OCI-LY7 (cell line): ENCODE measurements at regions not wholly inside any gene's neighbourhood (a gene's known extent, or its start where the extent isn't known, plus 50 kb on each side); places are given as distances from the start of the nearest gene placed in this dataset.

ENCODE experiments used
- BruUV-seq: library from RNA; stranded (reverse); fragments of 400-500 nt; replicated peaks from 2 replicates; lab custom pipeline; 2021; lab: Mats Ljungman, UMichigan
- CTCF ChIA-PET: fragments of 300-600 bp; sonication (Branson Sonifier 250); formaldehyde crosslinking; loops from one replicate; lab custom pipeline; 2022; ENCODE audit warnings: antibody characterized with exemption; ENCODE audit not compliant: unreplicated experiment; lab: Charles Lee
- POLR2A ChIA-PET: fragments of 300-600 bp; sonication (Branson Sonifier 250); formaldehyde crosslinking; loops from one replicate; lab custom pipeline; 2022; ENCODE audit warnings: antibody characterized with exemption; lab: Charles Lee
- DNase-seq: peaks from one replicate; pipeline ENCODE4 v3.0.0-alpha.2; 2015; ENCODE audit warnings: low spot score
- H2AFZ ChIP-seq: fragments of 200-600 bp; sonication (generic), shearing (Covaris generic); 2 replicates; pipeline ENCODE4 v1.6.1; 2014; ENCODE audit warnings: mild to moderate bottlenecking, antibody characterized with exemption, low read length, moderate library complexity
- H3K27ac ChIP-seq: fragments of 200-600 bp; sonication (generic); 2 replicates; pipeline ENCODE4 v1.5.1; 2014; ENCODE audit warnings: mixed run types, low read depth, mild to moderate bottlenecking, moderate library complexity, low read length, inconsistent platforms; ENCODE audit not compliant: poor library complexity, severe bottlenecking
- H3K36me3 ChIP-seq: fragments of 200-600 bp; sonication (generic); 2 replicates; pipeline ENCODE4 v1.6.1; 2014; ENCODE audit warnings: mild to moderate bottlenecking, antibody characterized with exemption, low read length, moderate library complexity, mixed read lengths; ENCODE audit not compliant: insufficient read depth
- H3K4me1 ChIP-seq: fragments of 200-600 bp; sonication (generic); 2 replicates; pipeline ENCODE4 v1.5.1; 2014; ENCODE audit warnings: mild to moderate bottlenecking, low read length; ENCODE audit not compliant: insufficient read depth, poor library complexity, severe bottlenecking
- H3K4me2 ChIP-seq: fragments of 200-600 bp; sonication (generic); 2 replicates; pipeline ENCODE4 v1.6.1; 2014; ENCODE audit warnings: mild to moderate bottlenecking, low read length
- H3K4me3 ChIP-seq: fragments of 200-600 bp; sonication (generic); 2 replicates; pipeline ENCODE4 v1.5.1; 2014; ENCODE audit warnings: mild to moderate bottlenecking, low read depth, low read length; ENCODE audit not compliant: poor library complexity, severe bottlenecking
- H3K79me2 ChIP-seq: fragments of 200-600 bp; sonication (generic); 2 replicates; pipeline ENCODE4 v1.6.1; 2016; ENCODE audit warnings: low read depth, mild to moderate bottlenecking, low read length, moderate library complexity, mixed read lengths; ENCODE audit not compliant: insufficient read depth
- H3K9me2 ChIP-seq: fragments of 200-600 bp; sonication (generic); 2 replicates; pipeline ENCODE4 v1.6.1; 2016; ENCODE audit warnings: mild to moderate bottlenecking, low read length, mixed read lengths; ENCODE audit not compliant: insufficient read depth
- H3K9me3 ChIP-seq: fragments of 200-600 bp; sonication (generic); 2 replicates; pipeline ENCODE4 v1.6.1; 2014; ENCODE audit warnings: mild to moderate bottlenecking, mixed run types, low read length, mixed read lengths
- H4K20me1 ChIP-seq: fragments of 200-600 bp; sonication (generic); 2 replicates; pipeline ENCODE4 v1.6.1; 2014; ENCODE audit warnings: mild to moderate bottlenecking, antibody characterized with exemption, low read length, moderate library complexity, mixed read lengths; ENCODE audit not compliant: insufficient read depth
- EZH2phosphoT487 ChIP-seq: fragments of 200-600 bp; sonication (generic); IDR thresholded peaks from 2 replicates; pipeline ENCODE4 v1.6.1; 2018; ENCODE audit warnings: low read depth, borderline replicate concordance, mild to moderate bottlenecking, mixed run types, antibody characterized with exemption, low read length, moderate library complexity, mixed read lengths
- intact Hi-C: fragments of 100-400 bp; cut with micrococcal nuclease; formaldehyde crosslinking; loops from one replicate; pipeline ENCODE4 v1.10.0; 2022; ENCODE audit not compliant: unreplicated experiment
- TF ChIP-seq, protein P1 (sequence below): fragments of 200-600 bp; sonication (generic); conservative IDR thresholded peaks from 2 replicates; pipeline ENCODE4 v1.5.1; 2014; ENCODE audit warnings: mild to moderate bottlenecking, antibody characterized with exemption, low read length, moderate library complexity, mixed read lengths

- no peak for DNase-seq
- TF ChIP-seq, protein P1, sequence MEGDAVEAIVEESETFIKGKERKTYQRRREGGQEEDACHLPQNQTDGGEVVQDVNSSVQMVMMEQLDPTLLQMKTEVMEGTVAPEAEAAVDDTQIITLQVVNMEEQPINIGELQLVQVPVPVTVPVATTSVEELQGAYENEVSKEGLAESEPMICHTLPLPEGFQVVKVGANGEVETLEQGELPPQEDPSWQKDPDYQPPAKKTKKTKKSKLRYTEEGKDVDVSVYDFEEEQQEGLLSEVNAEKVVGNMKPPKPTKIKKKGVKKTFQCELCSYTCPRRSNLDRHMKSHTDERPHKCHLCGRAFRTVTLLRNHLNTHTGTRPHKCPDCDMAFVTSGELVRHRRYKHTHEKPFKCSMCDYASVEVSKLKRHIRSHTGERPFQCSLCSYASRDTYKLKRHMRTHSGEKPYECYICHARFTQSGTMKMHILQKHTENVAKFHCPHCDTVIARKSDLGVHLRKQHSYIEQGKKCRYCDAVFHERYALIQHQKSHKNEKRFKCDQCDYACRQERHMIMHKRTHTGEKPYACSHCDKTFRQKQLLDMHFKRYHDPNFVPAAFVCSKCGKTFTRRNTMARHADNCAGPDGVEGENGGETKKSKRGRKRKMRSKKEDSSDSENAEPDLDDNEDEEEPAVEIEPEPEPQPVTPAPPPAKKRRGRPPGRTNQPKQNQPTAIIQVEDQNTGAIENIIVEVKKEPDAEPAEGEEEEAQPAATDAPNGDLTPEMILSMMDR: no peak
- Histone ChIP-seq H3K9me2 (no peaks in the 10 kb centered on the region), H3K9me3 (0 out of 2 replicates have a peak, but pooled peaks cover 7% of the 10 kb centered on the region), H3K27ac (no peak overlapping the region), H4K20me1 (no peaks in the 10 kb centered on the region), H2AFZ (no peak overlapping the region), H3K79me2 (no peaks in the 10 kb centered on the region), H3K36me3 (no peaks in the 10 kb centered on the region; the same call in 1 of the 2 replicates), H3K4me2 (no peak overlapping the region), H3K4me1 (no peaks in the 10 kb centered on the region), H3K4me3 (no peak overlapping the region)
- no TSS peak for BruUV-seq
- POLR2A ChIA-PET: no interaction called here
- CTCF ChIA-PET: no interaction called here
- intact Hi-C loops: no loop called here
Measured at GRCh38 chr17:71387456-71387855, 733.4 kb upstream of the SOX9 start.

DNA sequence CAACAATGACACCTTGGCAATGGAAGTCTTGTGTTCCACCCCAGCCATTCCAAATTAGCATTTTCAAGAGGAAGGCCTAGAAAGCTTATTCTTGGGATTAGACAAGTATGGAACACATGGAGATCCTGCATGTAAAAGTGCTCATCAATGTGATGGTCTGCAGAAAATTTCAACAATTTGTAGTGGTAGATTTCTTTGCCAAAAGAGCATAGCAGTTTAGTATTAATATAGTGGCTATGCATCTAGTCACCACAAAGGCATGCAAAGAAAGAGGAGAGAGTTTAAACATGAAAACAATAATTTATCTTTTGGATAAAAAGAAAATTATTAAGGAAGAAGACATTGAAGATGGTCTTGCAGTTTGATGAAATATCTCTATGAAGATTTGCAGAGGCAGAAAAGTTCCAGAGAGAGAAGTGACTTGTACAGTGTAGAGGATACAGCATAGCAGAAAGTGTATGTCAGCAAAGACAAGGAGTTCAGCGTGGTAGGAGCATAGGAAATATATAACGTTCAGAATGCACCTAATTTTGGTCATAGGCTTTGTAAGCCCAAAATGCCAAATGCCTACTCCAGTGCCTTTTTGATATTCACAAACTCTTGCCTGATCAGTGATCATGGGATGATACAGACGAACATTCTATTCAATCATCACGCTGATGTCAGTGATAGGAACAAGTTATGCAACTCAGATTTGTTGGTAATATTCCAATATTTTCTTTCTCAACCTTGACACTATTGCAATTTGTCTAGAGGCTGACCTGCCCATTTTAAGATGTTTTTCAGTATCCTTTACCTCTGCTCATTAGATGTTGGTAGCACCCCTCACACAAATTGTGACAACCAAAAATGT lies 727.9 kb upstream of the SOX9 start:
- Histone ChIP-seq H3K9me3 (no peaks in the 10 kb centered on the region), H3K36me3 (no peaks in the 10 kb centered on the region), H4K20me1 (no peaks in the 10 kb centered on the region), H3K27ac (no peak overlapping the region), H2AFZ (no peak overlapping the region), H3K9me2 (no peaks in the 10 kb centered on the region), H3K4me3 (no peak overlapping the region), H3K4me2 (no peak overlapping the region), H3K4me1 (no peaks in the 10 kb centered on the region), H3K79me2 (no peaks in the 10 kb centered on the region)
- BruUV-seq: no TSS peak
- ChIA-PET POLR2A (interaction anchor here (0.7 kb wide), 1 partner anchor 121 kb away, joined by 3 read pairs; no protein-coding TSS in a partner anchor), CTCF (no interaction called here)
- TF ChIP-seq, protein P1: no peak
- TF ChIP-seq EZH2phosphoT487: no peak
- DNase-seq: no peak
- intact Hi-C loops: no loop called here

DNA sequence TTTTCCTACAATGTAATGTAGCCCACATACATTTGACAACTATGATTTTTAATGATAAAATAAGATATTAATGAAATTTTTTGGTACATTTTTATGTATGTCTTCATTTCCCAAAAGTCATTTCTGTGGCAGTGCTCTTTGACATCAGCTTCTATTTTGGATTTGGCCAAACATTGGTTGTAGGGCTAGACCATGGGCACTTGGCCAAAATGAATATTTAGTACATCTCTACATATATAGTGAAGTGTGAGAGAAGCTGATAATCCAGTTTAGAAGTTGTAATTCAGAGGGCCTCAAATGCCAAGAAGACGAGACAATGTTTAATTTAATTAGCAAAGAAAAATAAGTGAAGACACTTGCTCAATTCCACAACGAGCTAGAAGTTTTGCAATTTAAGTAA lies 724.9 kb upstream of the SOX9 start:
- H2AFZ ChIP-seq: 0 out of 2 replicates have a peak overlapping the region, but pooled peaks have one; percentile 9
- no peaks in the 10 kb centered on the region for H4K20me1 ChIP-seq
- ChIA-PET POLR2A (interaction anchor here (0.9 to 1.6 kb wide), 5 partner anchors 11 to 229 kb away, joined by 3 to 6 read pairs (median 3); no protein-coding TSS in a partner anchor), CTCF (no interaction called here)
- H3K4me2 ChIP-seq: no peak overlapping the region
- no peak overlapping the region for H3K4me3 ChIP-seq
- H3K9me2 ChIP-seq: no peaks in the 10 kb centered on the region
- H3K4me1 ChIP-seq: peaks cover 11% of the 10 kb centered on the region
- no peak for TF ChIP-seq EZH2phosphoT487
- TF ChIP-seq, protein P1: no peak
- H3K9me3 ChIP-seq: no peaks in the 10 kb centered on the region
- no peaks in the 10 kb centered on the region for H3K36me3 ChIP-seq
- intact Hi-C loops: no loop called here
- H3K79me2 ChIP-seq: no peaks in the 10 kb centered on the region
- H3K27ac ChIP-seq: no peak overlapping the region
- BruUV-seq: no TSS peak
- DNase-seq: no peak
